Naive thymus-derived CD4-positive, alpha-beta T cell (primary cell): ENCODE measurements at regions not wholly inside any gene's neighbourhood (a gene's known extent, or its start where the extent isn't known, plus 50 kb on each side); places are given as distances from the start of the nearest gene placed in this dataset.

ENCODE experiments used
- ATAC-seq: fragments of 150-1000 bp; cut with Tn5 transposase; 2 replicates; pipeline ENCODE4 v1.10.0; 2021; ENCODE audit warnings: mild to moderate bottlenecking, moderate library complexity
- CTCF ChIA-PET: fragments of 350-600 bp; sonication (Branson Sonifier 250); formaldehyde crosslinking; loops from one replicate; lab custom pipeline; 2021; ENCODE audit warnings: antibody characterized with exemption; lab: Charles Lee
- POLR2A ChIA-PET: fragments of 350-600 bp; sonication (Branson Sonifier 250); formaldehyde crosslinking; loops from one replicate; lab custom pipeline; 2021; ENCODE audit warnings: antibody characterized with exemption, inconsistent platforms; lab: Charles Lee
- DNase-seq, 9 donors: peaks; one replicate each; pipeline versions ENCODE4 v3.0.0 to v3.0.0-alpha.2; 2020 to 2022; ENCODE audit warnings: mixed read lengths in 1 of 9
- H3K27ac ChIP-seq: one replicate; pipeline ENCODE4 v1.7.0; 2013; ENCODE audit warnings: mild to moderate bottlenecking, low read depth, low read length, moderate library complexity
- H3K27me3 ChIP-seq, 2 donors: one replicate each; pipeline ENCODE4 v1.7.0; 2013; ENCODE audit warnings: low read length in 2 of 2, mild to moderate bottlenecking in 2 of 2, moderate library complexity in 2 of 2; ENCODE audit not compliant: control insufficient read depth in 2 of 2, insufficient read depth in 2 of 2
- H3K36me3 ChIP-seq, 3 experiments: 1 replicate in 2 of 3; 2 replicates in 1 of 3; pipeline ENCODE4 v1.7.0; 2013; ENCODE audit warnings: low read length in 3 of 3, mild to moderate bottlenecking in 3 of 3, moderate library complexity in 1 of 3; ENCODE audit not compliant: insufficient read depth in 3 of 3, control insufficient read depth in 2 of 3
- H3K4me1 ChIP-seq, 2 donors: one replicate each; pipeline ENCODE4 v1.7.0; 2013; ENCODE audit warnings: low read length in 2 of 2, mild to moderate bottlenecking in 2 of 2, moderate library complexity in 1 of 2; ENCODE audit not compliant: control insufficient read depth in 2 of 2, insufficient read depth in 2 of 2
- H3K4me3 ChIP-seq: 2 replicates; pipeline ENCODE4 v1.7.0; 2013; ENCODE audit warnings: mild to moderate bottlenecking, low read length
- H3K9me3 ChIP-seq, 3 experiments: 1 replicate in 2 of 3; 2 replicates in 1 of 3; pipeline ENCODE4 v1.7.0; 2013; ENCODE audit warnings: low read length in 3 of 3; ENCODE audit not compliant: control insufficient read depth in 2 of 3
- H3K27ac Mint-ChIP-seq, 9 donors: one replicate each; pipeline ENCODE4 v1.8.0; 2020 to 2022; ENCODE audit warnings: mixed read lengths in 9 of 9, mild to moderate bottlenecking in 8 of 9, moderate library complexity in 5 of 9, inconsistent platforms in 2 of 9
- H3K27me3 Mint-ChIP-seq, 5 donors: one replicate each; pipeline ENCODE4 v1.8.0; 2021 to 2022; ENCODE audit warnings: mixed read lengths in 5 of 5, mild to moderate bottlenecking in 1 of 5
- H3K36me3 Mint-ChIP-seq, 5 donors: one replicate each; pipeline ENCODE4 v1.8.0; 2020 to 2022; ENCODE audit warnings: mixed read lengths in 5 of 5, mild to moderate bottlenecking in 3 of 5, inconsistent platforms in 1 of 5
- H3K4me1 Mint-ChIP-seq, 7 donors: one replicate each; pipeline ENCODE4 v1.8.0; 2020 to 2022; ENCODE audit warnings: mixed read lengths in 7 of 7, mild to moderate bottlenecking in 3 of 7, inconsistent platforms in 1 of 7
- H3K4me3 Mint-ChIP-seq, 10 donors: one replicate each; pipeline ENCODE4 v1.8.0; 2020 to 2022; ENCODE audit warnings: mild to moderate bottlenecking in 10 of 10, mixed read lengths in 10 of 10, moderate library complexity in 6 of 10, inconsistent platforms in 2 of 10
- H3K9me3 Mint-ChIP-seq, 11 donors: one replicate each; pipeline ENCODE4 v1.8.0; 2020 to 2022; ENCODE audit warnings: mixed read lengths in 11 of 11, mild to moderate bottlenecking in 4 of 11, inconsistent platforms in 1 of 11, moderate library complexity in 1 of 11
- intact Hi-C, 2 donors: fragments of 100-400 bp; cut with micrococcal nuclease; formaldehyde crosslinking; loops; one replicate each; pipeline ENCODE4 v1.15.1; 2023

- H3K4me3 ChIP-seq, result no peak overlapping the region
- no peaks in the 10 kb centered on the region for H3K27me3 Mint-ChIP-seq
- H3K36me3 Mint-ChIP-seq, result no peaks in the 10 kb centered on the region
- no peak overlapping the region for H3K27ac Mint-ChIP-seq
- no peaks in the 10 kb centered on the region for H3K36me3 ChIP-seq
- no peaks in the 10 kb centered on the region for H3K4me1 ChIP-seq
- H3K27me3 ChIP-seq, result no peaks in the 10 kb centered on the region
- no peak overlapping the region for H3K27ac ChIP-seq
- ChIA-PET POLR2A (no interaction called here), CTCF (no interaction called here)
- DNase-seq (no peak), ATAC-seq (no peak)
- intact Hi-C loops, result no loop called here
- H3K9me3 ChIP-seq, result peaks cover 0 to 7% (median 0%) of the 10 kb centered on the region in 3 experiments
- H3K4me3 Mint-ChIP-seq, result no peak overlapping the region
- H3K9me3 Mint-ChIP-seq, result peaks cover 2 to 39% (median 13%) of the 10 kb centered on the region in 11 donors
- no peaks in the 10 kb centered on the region for H3K4me1 Mint-ChIP-seq
These were observed 312.8 kb upstream of the CTNND2 start for GRCh38 chr5:12217039-12217438.

DNA sequence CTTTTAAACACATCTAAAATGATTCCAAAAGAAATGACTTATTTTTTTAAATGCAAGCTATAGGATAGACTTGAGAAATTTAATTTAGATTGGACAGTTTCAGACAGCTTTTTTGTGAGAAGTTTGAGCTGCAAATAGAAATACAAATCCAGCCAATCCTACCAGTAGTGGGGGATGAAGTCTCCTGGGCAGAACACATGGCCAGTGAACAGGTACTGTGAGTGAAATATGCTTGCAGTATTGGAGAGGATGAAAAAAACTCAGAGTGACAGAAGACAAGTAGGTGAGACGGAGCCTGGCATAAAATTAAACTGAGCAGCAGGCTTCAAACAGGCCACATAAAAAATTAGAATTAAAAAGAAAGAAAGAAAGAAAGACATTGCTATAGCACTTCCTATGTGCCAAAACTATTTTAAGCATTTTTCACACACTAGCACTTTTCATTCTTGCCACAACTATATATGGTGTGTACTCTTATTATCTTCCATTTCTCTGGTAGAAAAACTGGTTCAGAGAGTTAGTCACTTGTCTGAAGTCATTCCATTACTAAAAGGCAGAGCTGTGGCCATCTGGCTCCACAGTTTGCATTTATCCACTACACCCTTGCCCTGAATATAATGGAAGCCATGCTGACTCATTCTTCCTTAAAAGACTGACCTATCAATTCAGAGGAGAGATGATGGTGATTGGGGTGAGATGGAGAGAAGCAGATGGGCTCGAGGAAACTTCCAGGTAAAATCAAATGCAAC, 310.2 kb upstream of the CTNND2 start:
- Mint-ChIP-seq H3K9me3 (peaks cover 4 to 47% (median 15%) of the 10 kb centered on the region in 11 donors), H3K4me1 (no peaks in the 10 kb centered on the region), H3K4me3 (no peak overlapping the region), H3K27me3 (no peaks in the 10 kb centered on the region), H3K36me3 (no peaks in the 10 kb centered on the region), H3K27ac (no peak overlapping the region)
- Histone ChIP-seq H3K36me3 (no peaks in the 10 kb centered on the region), H3K27me3 (no peaks in the 10 kb centered on the region), H3K9me3 (peaks cover 0 to 7% (median 0%) of the 10 kb centered on the region in 3 experiments), H3K4me3 (no peak overlapping the region), H3K27ac (no peak overlapping the region), H3K4me1 (no peaks in the 10 kb centered on the region)
- DNase-seq, result no peak
- ChIA-PET CTCF (no interaction called here), POLR2A (no interaction called here)
- intact Hi-C loops, result no loop called here
- ATAC-seq, result no peak

GRCh38 chr5:12208366-12209100, 304.3 kb upstream of the CTNND2 start:
- no peaks in the 10 kb centered on the region for H3K4me1 Mint-ChIP-seq
- DNase-seq (no peak), ATAC-seq (no peak)
- Histone ChIP-seq H3K9me3 (no peaks in the 10 kb centered on the region), H3K4me3 (no peak overlapping the region), H3K27ac (no peak overlapping the region), H3K36me3 (no peaks in the 10 kb centered on the region), H3K4me1 (no peaks in the 10 kb centered on the region), H3K27me3 (no peaks in the 10 kb centered on the region)
- no peak overlapping the region for H3K27ac Mint-ChIP-seq
- peaks cover 0 to 40% (median 12%) of the 10 kb centered on the region in 11 donors for H3K9me3 Mint-ChIP-seq
- no peak overlapping the region for H3K4me3 Mint-ChIP-seq
- H3K27me3 Mint-ChIP-seq, result no peaks in the 10 kb centered on the region
- POLR2A ChIA-PET, result no interaction called here
- intact Hi-C loops, result no loop called here
- no peaks in the 10 kb centered on the region for H3K36me3 Mint-ChIP-seq
- CTCF ChIA-PET, result no interaction called here

GRCh38 chr5:12204761-12205160, 300.5 kb upstream of the CTNND2 start:
- no peak overlapping the region for H3K4me3 ChIP-seq
- Mint-ChIP-seq H3K4me3 (no peak overlapping the region), H3K27me3 (no peaks in the 10 kb centered on the region), H3K4me1 (no peaks in the 10 kb centered on the region), H3K27ac (no peak overlapping the region), H3K9me3 (peaks cover 4 to 30% (median 10%) of the 10 kb centered on the region in 11 donors), H3K36me3 (no peaks in the 10 kb centered on the region)
- DNase-seq (no peak), ATAC-seq (no peak)
- intact Hi-C loops, result no loop called here
- H3K27ac ChIP-seq, result no peak overlapping the region
- H3K36me3 ChIP-seq, result no peaks in the 10 kb centered on the region
- H3K27me3 ChIP-seq, result no peaks in the 10 kb centered on the region
- ChIA-PET CTCF (no interaction called here), POLR2A (no interaction called here)
- H3K4me1 ChIP-seq, result no peaks in the 10 kb centered on the region
- no peaks in the 10 kb centered on the region for H3K9me3 ChIP-seq

DNA sequence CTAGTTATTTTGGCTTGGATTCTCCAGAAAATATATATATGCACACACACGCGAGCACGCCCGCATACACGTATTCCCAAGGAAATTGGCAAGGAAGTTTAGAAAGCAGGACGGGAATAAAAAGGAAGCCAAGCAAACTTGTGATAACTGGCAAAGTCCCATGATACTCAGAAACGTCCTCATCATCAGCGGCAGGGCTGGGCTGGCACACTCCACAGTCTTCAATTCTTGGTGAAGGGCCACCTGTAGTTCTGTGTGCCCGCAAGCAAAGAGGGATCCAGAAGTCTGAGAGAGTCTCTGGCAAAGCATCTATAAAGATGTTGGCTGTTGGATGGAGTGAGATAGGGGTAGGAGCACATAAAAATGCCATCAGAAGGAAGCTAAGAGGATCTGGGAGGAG, 289.3 kb upstream of the CTNND2 start:
- H3K9me3 ChIP-seq, result peaks cover 0 to 4% (median 0%) of the 10 kb centered on the region in 3 experiments
- intact Hi-C loops, result no loop called here

GRCh38 chr5:12183003-12183402, 278.8 kb upstream of the CTNND2 start:
- ChIA-PET POLR2A (no interaction called here), CTCF (no interaction called here)
- no peak overlapping the region for H3K27ac ChIP-seq
- H3K9me3 ChIP-seq, result no peaks in the 10 kb centered on the region
- Mint-ChIP-seq H3K4me3 (no peak overlapping the region), H3K27ac (no peak overlapping the region), H3K9me3 (peaks cover 0 to 15% (median 5%) of the 10 kb centered on the region in 11 donors), H3K27me3 (no peaks in the 10 kb centered on the region), H3K4me1 (no peaks in the 10 kb centered on the region), H3K36me3 (no peaks in the 10 kb centered on the region)
- H3K27me3 ChIP-seq, result no peaks in the 10 kb centered on the region
- intact Hi-C loops, result no loop called here
- H3K4me3 ChIP-seq, result no peak overlapping the region
- H3K36me3 ChIP-seq, result no peaks in the 10 kb centered on the region
- H3K4me1 ChIP-seq, result no peaks in the 10 kb centered on the region
- DNase-seq (no peak), ATAC-seq (no peak)

More for the DNA sequence above, 289.3 kb upstream of the CTNND2 start:
- Mint-ChIP-seq H3K27ac (no peak overlapping the region), H3K4me1 (no peaks in the 10 kb centered on the region), H3K27me3 (no peaks in the 10 kb centered on the region), H3K9me3 (peaks cover 2 to 17% (median 7%) of the 10 kb centered on the region in 11 donors), H3K4me3 (no peak overlapping the region), H3K36me3 (no peaks in the 10 kb centered on the region)
- Histone ChIP-seq H3K27ac (no peak overlapping the region), H3K36me3 (no peaks in the 10 kb centered on the region), H3K27me3 (no peaks in the 10 kb centered on the region), H3K4me1 (no peaks in the 10 kb centered on the region), H3K4me3 (no peak overlapping the region)
- POLR2A ChIA-PET, result no interaction called here
- ATAC-seq, result no peak
- no peak for DNase-seq
- CTCF ChIA-PET, result no interaction called here

DNA sequence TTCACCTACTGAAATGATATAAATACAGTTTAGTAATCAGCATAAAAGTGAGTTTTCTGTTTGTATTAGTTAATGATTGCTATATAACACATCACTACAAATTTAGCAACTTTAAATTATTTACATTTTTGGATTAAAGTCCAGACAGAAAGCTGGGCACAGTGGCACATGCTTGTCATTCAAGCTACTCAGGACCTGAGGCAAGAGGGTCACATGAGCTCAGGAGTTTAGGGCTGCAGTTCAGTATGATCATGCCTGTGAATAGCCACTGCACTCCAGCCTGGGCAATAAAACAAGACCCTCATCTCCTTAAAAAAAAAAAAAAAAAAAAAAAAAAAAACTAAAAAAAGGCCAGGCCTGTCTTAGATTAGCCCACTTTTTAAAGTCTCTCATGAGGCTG, 273.6 kb upstream of the CTNND2 start:
- ChIA-PET CTCF (no interaction called here), POLR2A (no interaction called here)
- Histone ChIP-seq H3K36me3 (no peaks in the 10 kb centered on the region), H3K4me3 (no peak overlapping the region), H3K4me1 (no peaks in the 10 kb centered on the region), H3K27ac (no peak overlapping the region), H3K27me3 (no peaks in the 10 kb centered on the region), H3K9me3 (no peaks in the 10 kb centered on the region)
- Mint-ChIP-seq H3K9me3 (peaks cover 0 to 22% (median 2%) of the 10 kb centered on the region in 11 donors), H3K27me3 (no peaks in the 10 kb centered on the region), H3K4me3 (no peak overlapping the region), H3K4me1 (no peaks in the 10 kb centered on the region), H3K36me3 (no peaks in the 10 kb centered on the region), H3K27ac (no peak overlapping the region)
- intact Hi-C loops, result no loop called here
- no peak for ATAC-seq
- DNase-seq, result no peak
